B cell (primary cell): ENCODE measurements at regions not wholly inside any gene's neighbourhood (a gene's known extent, or its start where the extent isn't known, plus 50 kb on each side); places are given as distances from the start of the nearest gene placed in this dataset.
"Not testable (repeated sequence)": the region's sequence is repeated elsewhere in the genome, so short reads cannot be mapped to it uniquely, and the experiment has no call there.

Experiments used
- ATAC-seq: fragments of 200-7000 bp; cut with Tn5 transposase; one replicate; pipeline ENCODE4 v1.10.0; 2021; ENCODE audit warnings: low read depth, mild to moderate bottlenecking, moderate number of reproducible peaks, moderate library complexity
- CTCF ChIA-PET: fragments of 350-600 bp; sonication (Branson Sonifier 250); formaldehyde crosslinking; loops from one replicate; lab custom pipeline; 2021; ENCODE audit warnings: antibody characterized with exemption, inconsistent platforms; lab: Charles Lee
- POLR2A ChIA-PET: fragments of 350-600 bp; sonication (Branson Sonifier 250); formaldehyde crosslinking; loops from one replicate; lab custom pipeline; 2021; ENCODE audit warnings: antibody characterized with exemption; lab: Charles Lee
- DNase-seq: peaks from one replicate; pipeline ENCODE4 v3.0.0; 2013
- H2AFZ ChIP-seq: 2 replicates; pipeline ENCODE4 v1.6.1; 2012; ENCODE audit warnings: mild to moderate bottlenecking, low read depth, low read length; ENCODE audit not compliant: insufficient read depth, poor library complexity, severe bottlenecking
- H3K27ac ChIP-seq, 2 donors: 1 replicate in 1 of 2; 2 replicates in 1 of 2; pipeline ENCODE4 v1.5.1; 2012 to 2013; ENCODE audit warnings: low read length in 2 of 2, mild to moderate bottlenecking in 2 of 2, moderate library complexity in 1 of 2
- H3K27me3 ChIP-seq, 4 experiments: fragments of 200-600 bp in 1 of 4; sonication (generic) in 1 of 4; replicated peaks in 1 of 4; 1 replicate in 2 of 4; 2 replicates in 2 of 4; pipeline versions ENCODE4 v1.6.1 to v1.7.0; 2013 to 2016; ENCODE audit warnings: low read length in 3 of 4, mild to moderate bottlenecking in 2 of 4, mixed read lengths in 1 of 4, moderate library complexity in 1 of 4; ENCODE audit not compliant: insufficient read depth in 4 of 4, control insufficient read depth in 3 of 4; ENCODE audit errors: control extremely low read depth in 1 of 4
- H3K36me3 ChIP-seq, 2 experiments: replicated peaks in 1 of 2; 1 replicate in 1 of 2; 2 replicates in 1 of 2; pipeline versions ENCODE4 v1.6.1 to v1.7.1; 2013; ENCODE audit warnings: low read length in 1 of 2; ENCODE audit not compliant: insufficient read depth in 2 of 2, control insufficient read depth in 1 of 2; ENCODE audit errors: control extremely low read depth in 1 of 2, extremely low read depth in 1 of 2
- H3K4me1 ChIP-seq, 2 donors: fragments of 200-600 bp in 1 of 2; sonication (generic) in 1 of 2; 1 replicate in 1 of 2; 2 replicates in 1 of 2; pipeline versions ENCODE4 v1.5.1 to v1.6.1; 2013 to 2017; ENCODE audit warnings: low read length in 2 of 2; ENCODE audit not compliant: control insufficient read depth in 2 of 2, insufficient read depth in 2 of 2
- H3K4me2 ChIP-seq: replicated peaks from 2 replicates; pipeline ENCODE3; 2012; ENCODE audit warnings: mild to moderate bottlenecking, low read depth, low read length; ENCODE audit not compliant: poor library complexity, severe bottlenecking
- H3K4me3 ChIP-seq, 5 experiments: fragments of 200-600 bp in 1 of 5; sonication (generic) in 1 of 5; 1 replicate in 3 of 5; 2 replicates in 2 of 5; pipeline versions ENCODE4 v1.5.1 to v1.7.0; 2011 to 2016; ENCODE audit warnings: low read length in 4 of 5, mild to moderate bottlenecking in 4 of 5, low read depth in 2 of 5, control low read depth in 1 of 5, moderate library complexity in 1 of 5; ENCODE audit not compliant: insufficient read depth in 1 of 5; ENCODE audit errors: control extremely low read depth in 1 of 5, extremely low read depth in 1 of 5
- H3K79me2 ChIP-seq: fragments of 200-600 bp; sonication (generic); one replicate; pipeline ENCODE4 v1.6.0; 2016; ENCODE audit warnings: low read length; ENCODE audit not compliant: control insufficient read depth, insufficient read depth
- H3K9ac ChIP-seq: fragments of 200-600 bp; sonication (generic); 2 replicates; pipeline ENCODE4 v1.6.1; 2017; ENCODE audit warnings: mild to moderate bottlenecking, low read length, moderate library complexity
- H3K9me3 ChIP-seq, 3 donors: one replicate each; pipeline versions ENCODE4 v1.6.1 to v1.7.1; 2013; ENCODE audit warnings: low read length in 2 of 3; ENCODE audit not compliant: control insufficient read depth in 2 of 3, insufficient read depth in 1 of 3; ENCODE audit errors: control extremely low read depth in 1 of 3
- H4K20me1 ChIP-seq: 2 replicates; pipeline ENCODE4 v1.6.0; 2012; ENCODE audit warnings: mild to moderate bottlenecking, low read length; ENCODE audit not compliant: insufficient read depth, control insufficient read depth, poor library complexity, severe bottlenecking
- H3K27ac Mint-ChIP-seq: one replicate; pipeline ENCODE4 v1.8.0; 2021; ENCODE audit warnings: mixed read lengths
- H3K27me3 Mint-ChIP-seq: one replicate; pipeline ENCODE4 v1.8.0; 2021; ENCODE audit warnings: mixed read lengths
- H3K4me1 Mint-ChIP-seq: one replicate; pipeline ENCODE4 v1.8.0; 2021; ENCODE audit warnings: mixed read lengths
- H3K4me3 Mint-ChIP-seq: one replicate; pipeline ENCODE4 v1.8.0; 2021; ENCODE audit warnings: mixed read lengths
- H3K9me3 Mint-ChIP-seq: one replicate; pipeline ENCODE4 v1.8.0; 2022; ENCODE audit warnings: mixed read lengths; ENCODE audit not compliant: insufficient read depth
- CTCF ChIP-seq: fragments of 200-600 bp; IDR thresholded peaks from one replicate; pipeline ENCODE4 v1.8.0; 2022; ENCODE audit warnings: antibody characterized with exemption, mild to moderate bottlenecking
- EZH2 ChIP-seq: IDR thresholded peaks from 2 replicates; pipeline ENCODE4 v1.6.1; 2012; ENCODE audit warnings: borderline replicate concordance, low read depth, mild to moderate bottlenecking, moderate library complexity, low read length; ENCODE audit not compliant: insufficient read depth, poor library complexity, severe bottlenecking
- WGBS: methylation state at CpG from one replicate; pipeline ENCODE4 v1.1.5; 2013; ENCODE audit warnings: missing lambda C conversion rate; ENCODE audit not compliant: insufficient coverage; 5-methylcytosine and 5-hydroxymethylcytosine counted together
- intact Hi-C: fragments of 100-400 bp; cut with micrococcal nuclease; formaldehyde crosslinking; loops from one replicate; pipeline ENCODE4 v1.10.0; 2022

GRCh38 chr14:86124328-86124727, 594.4 kb downstream of the FLRT2 start:
- H3K4me3 ChIP-seq, result no peak overlapping the region
- no peak overlapping the region for H3K4me2 ChIP-seq
- no peak overlapping the region for H3K27ac ChIP-seq
- TF ChIP-seq EZH2 (no peak), CTCF (no peak)
- ATAC-seq (no peak), DNase-seq (no peak)
- H4K20me1 ChIP-seq, result no peaks in the 10 kb centered on the region
- no peaks in the 10 kb centered on the region for H3K9me3 ChIP-seq
- ChIA-PET POLR2A (no interaction called here), CTCF (no interaction called here)
- H3K27ac Mint-ChIP-seq, result no peak overlapping the region
- no peaks in the 10 kb centered on the region for H3K79me2 ChIP-seq
- peaks cover 3% of the 10 kb centered on the region for H3K9me3 Mint-ChIP-seq
- H2AFZ ChIP-seq, result no peak overlapping the region
- H3K9ac ChIP-seq, result no peak overlapping the region
- H3K4me1 Mint-ChIP-seq, result no peaks in the 10 kb centered on the region
- H3K4me3 Mint-ChIP-seq, result no peak overlapping the region
- no CpG with 5 or more reads among the region's 4 CpGs for WGBS
- intact Hi-C loops, result no loop called here
- H3K36me3 ChIP-seq, result no peaks in the 10 kb centered on the region
- no peaks in the 10 kb centered on the region for H3K27me3 Mint-ChIP-seq
- H3K27me3 ChIP-seq, result no peaks in the 10 kb centered on the region
- no peaks in the 10 kb centered on the region for H3K4me1 ChIP-seq

- Histone ChIP-seq H3K9ac (no peak overlapping the region), H3K27me3 (no peaks in the 10 kb centered on the region), H4K20me1 (no peaks in the 10 kb centered on the region), H3K9me3 (peaks cover 0 to 8% (median 5%) of the 10 kb centered on the region in 3 donors), H2AFZ (no peak overlapping the region), H3K79me2 (no peaks in the 10 kb centered on the region), H3K36me3 (no peaks in the 10 kb centered on the region), H3K27ac (no peak overlapping the region), H3K4me1 (no peaks in the 10 kb centered on the region), H3K4me3 (no peak overlapping the region), H3K4me2 (no peak overlapping the region)
- no peaks in the 10 kb centered on the region for H3K4me1 Mint-ChIP-seq
- peaks cover 10% of the 10 kb centered on the region for H3K9me3 Mint-ChIP-seq
- intact Hi-C loops, result no loop called here
- POLR2A ChIA-PET, result no interaction called here
- DNase-seq, result no peak
- WGBS, result 80% methylated on average over 1 of the region's 1 CpG
- H3K27me3 Mint-ChIP-seq, result no peaks in the 10 kb centered on the region
- ATAC-seq, result no peak
- H3K4me3 Mint-ChIP-seq, result no peak overlapping the region
- CTCF ChIA-PET, result no interaction called here
- no peak overlapping the region for H3K27ac Mint-ChIP-seq
- TF ChIP-seq CTCF (no peak), EZH2 (no peak)
Observed at GRCh38 chr14:86115972-86116371, 586.0 kb downstream of the FLRT2 start.

GRCh38 chr14:86110871-86111270, 580.9 kb downstream of the FLRT2 start:
- ATAC-seq, H3K36me3 ChIP-seq, DNase-seq, H3K27me3 ChIP-seq, H3K9ac ChIP-seq, H3K4me1 Mint-ChIP-seq, H3K27me3 Mint-ChIP-seq, intact Hi-C loops, CTCF ChIA-PET, H3K4me2 ChIP-seq, H4K20me1 ChIP-seq, H2AFZ ChIP-seq, H3K79me2 ChIP-seq, H3K9me3 ChIP-seq, H3K27ac Mint-ChIP-seq, H3K4me3 ChIP-seq, H3K9me3 Mint-ChIP-seq, H3K4me3 Mint-ChIP-seq, POLR2A ChIA-PET, H3K27ac ChIP-seq, H3K4me1 ChIP-seq: not testable (repeated sequence)
- WGBS, result 92% methylated on average over 10 of the region's 13 CpGs
